Breast epithelium (tissue), 3 donors: ENCODE measurements at regions not wholly inside any gene's neighbourhood (a gene's known extent, or its start where the extent isn't known, plus 50 kb on each side); places are given as distances from the start of the nearest gene placed in this dataset.

Source experiments
- POLR2A ChIP-seq: fragments of 450-650 bp; IDR thresholded peaks from one replicate; pipeline ENCODE4 v1.6.1; 2016; ENCODE audit warnings: antibody characterized with exemption, mild to moderate bottlenecking, moderate library complexity
- TF ChIP-seq, protein P1 (sequence below), 3 donors: fragments of 450-650 bp; IDR thresholded peaks; one replicate each; pipeline ENCODE4 v1.5.1; 2016 to 2017; ENCODE audit warnings: antibody characterized with exemption in 3 of 3, mild to moderate bottlenecking in 3 of 3, moderate library complexity in 3 of 3

DNA sequence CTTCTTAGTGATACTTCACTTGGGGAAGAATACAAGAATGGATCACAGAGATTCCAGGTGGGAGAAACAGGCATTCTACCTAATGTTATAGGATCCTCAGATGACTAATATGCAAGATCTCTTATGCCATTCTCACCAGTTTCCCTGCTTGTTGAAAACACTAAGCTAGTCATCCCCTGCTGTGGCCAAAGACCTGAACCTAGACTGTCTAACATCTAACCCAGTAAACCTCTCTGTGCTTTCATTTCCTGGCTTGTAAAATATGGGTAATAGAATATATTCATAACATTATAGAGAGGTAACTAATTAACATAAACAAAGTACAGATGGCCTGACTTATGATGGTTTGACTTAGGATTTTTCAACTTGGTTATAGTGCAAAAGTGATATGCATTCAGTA is 776.3 kb downstream of the TUSC7 start:
- TF ChIP-seq, protein P1, sequence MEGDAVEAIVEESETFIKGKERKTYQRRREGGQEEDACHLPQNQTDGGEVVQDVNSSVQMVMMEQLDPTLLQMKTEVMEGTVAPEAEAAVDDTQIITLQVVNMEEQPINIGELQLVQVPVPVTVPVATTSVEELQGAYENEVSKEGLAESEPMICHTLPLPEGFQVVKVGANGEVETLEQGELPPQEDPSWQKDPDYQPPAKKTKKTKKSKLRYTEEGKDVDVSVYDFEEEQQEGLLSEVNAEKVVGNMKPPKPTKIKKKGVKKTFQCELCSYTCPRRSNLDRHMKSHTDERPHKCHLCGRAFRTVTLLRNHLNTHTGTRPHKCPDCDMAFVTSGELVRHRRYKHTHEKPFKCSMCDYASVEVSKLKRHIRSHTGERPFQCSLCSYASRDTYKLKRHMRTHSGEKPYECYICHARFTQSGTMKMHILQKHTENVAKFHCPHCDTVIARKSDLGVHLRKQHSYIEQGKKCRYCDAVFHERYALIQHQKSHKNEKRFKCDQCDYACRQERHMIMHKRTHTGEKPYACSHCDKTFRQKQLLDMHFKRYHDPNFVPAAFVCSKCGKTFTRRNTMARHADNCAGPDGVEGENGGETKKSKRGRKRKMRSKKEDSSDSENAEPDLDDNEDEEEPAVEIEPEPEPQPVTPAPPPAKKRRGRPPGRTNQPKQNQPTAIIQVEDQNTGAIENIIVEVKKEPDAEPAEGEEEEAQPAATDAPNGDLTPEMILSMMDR (IDR thresholded peaks at IDR 0.05): no peak
- no peak for TF ChIP-seq POLR2A
